ENCODE measurements at regions not wholly inside any gene's neighbourhood (a gene's known extent, or its start where the extent isn't known, plus 50 kb on each side); places are given as distances from the start of the nearest gene placed in this dataset.

DNA sequence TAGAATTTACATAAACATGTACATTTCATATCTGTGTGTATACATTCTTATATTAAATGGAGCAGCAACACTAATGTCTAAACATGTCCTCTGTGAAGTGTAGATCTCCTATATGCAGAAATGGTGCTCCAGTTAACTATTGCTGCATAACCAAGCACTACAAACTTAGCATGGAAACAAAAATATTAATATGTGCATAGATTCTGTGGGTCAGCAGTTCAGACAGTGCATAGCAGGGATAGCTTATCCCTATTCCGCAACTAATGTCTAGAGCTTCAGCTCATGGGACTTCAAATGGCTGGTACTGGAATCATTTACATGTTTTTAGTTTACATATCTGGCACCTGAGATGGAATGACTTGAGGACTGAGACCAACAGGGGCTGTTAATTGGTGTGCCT, 652.1 kb downstream of the TLE4 start:
- Mint-ChIP-seq H3K4me1 (ENCODE audit: low read depth) (no peaks in the 10 kb centered on the region), H3K36me3 (ENCODE audit: insufficient read depth) (no peaks in the 10 kb centered on the region), H3K4me3 (ENCODE audit: low read depth) (no peak overlapping the region), H3K27me3 (peaks cover 4% of the 10 kb centered on the region), H3K27ac (no peak overlapping the region), H3K9me3 (ENCODE audit: low read depth) (peaks cover 12% of the 10 kb centered on the region)
- DNase-seq (ENCODE audit: low spot score, unreplicated experiment): no peak
- TF ChIP-seq, protein P1, sequence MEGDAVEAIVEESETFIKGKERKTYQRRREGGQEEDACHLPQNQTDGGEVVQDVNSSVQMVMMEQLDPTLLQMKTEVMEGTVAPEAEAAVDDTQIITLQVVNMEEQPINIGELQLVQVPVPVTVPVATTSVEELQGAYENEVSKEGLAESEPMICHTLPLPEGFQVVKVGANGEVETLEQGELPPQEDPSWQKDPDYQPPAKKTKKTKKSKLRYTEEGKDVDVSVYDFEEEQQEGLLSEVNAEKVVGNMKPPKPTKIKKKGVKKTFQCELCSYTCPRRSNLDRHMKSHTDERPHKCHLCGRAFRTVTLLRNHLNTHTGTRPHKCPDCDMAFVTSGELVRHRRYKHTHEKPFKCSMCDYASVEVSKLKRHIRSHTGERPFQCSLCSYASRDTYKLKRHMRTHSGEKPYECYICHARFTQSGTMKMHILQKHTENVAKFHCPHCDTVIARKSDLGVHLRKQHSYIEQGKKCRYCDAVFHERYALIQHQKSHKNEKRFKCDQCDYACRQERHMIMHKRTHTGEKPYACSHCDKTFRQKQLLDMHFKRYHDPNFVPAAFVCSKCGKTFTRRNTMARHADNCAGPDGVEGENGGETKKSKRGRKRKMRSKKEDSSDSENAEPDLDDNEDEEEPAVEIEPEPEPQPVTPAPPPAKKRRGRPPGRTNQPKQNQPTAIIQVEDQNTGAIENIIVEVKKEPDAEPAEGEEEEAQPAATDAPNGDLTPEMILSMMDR (IDR thresholded peaks at IDR 0.05; ENCODE audit: unreplicated experiment): no peak

DNA sequence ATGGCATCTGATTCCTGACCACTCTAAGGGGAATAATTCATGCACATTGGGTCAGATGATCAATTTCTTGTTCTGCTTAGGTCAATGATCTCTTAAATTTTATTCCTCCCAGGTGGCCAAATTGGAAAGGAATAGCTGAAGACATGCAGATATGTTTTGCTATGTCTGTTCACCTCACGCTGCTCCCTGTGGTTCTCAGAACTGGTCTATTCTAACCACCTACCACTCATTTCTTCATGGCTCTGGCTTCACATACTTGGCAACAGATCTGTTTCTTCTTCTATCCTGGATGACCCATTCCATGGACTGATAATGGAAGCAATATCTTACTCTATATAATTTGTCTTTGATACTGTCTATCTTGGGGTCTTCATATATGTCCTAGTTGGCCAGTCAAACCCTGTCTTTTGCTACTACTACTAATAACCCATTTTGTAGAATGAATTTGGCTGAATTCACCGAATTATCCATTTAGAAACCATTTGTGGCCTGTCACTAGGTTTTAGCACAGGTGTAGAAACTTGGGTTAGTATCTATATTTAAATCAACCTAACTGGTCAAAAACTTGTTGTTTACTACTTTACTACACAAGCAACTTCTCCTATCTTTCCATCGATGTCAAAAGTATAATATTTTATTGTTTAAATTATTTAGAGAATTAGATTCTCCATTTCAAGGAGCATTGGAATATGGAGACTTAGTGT, 650.9 kb downstream of the TLE4 start:
- Mint-ChIP-seq H3K9me3 (ENCODE audit: low read depth) (peaks cover 12% of the 10 kb centered on the region), H3K36me3 (ENCODE audit: insufficient read depth) (no peaks in the 10 kb centered on the region), H3K4me3 (ENCODE audit: low read depth) (no peak overlapping the region), H3K27me3 (peaks cover 4% of the 10 kb centered on the region), H3K27ac (no peak overlapping the region), H3K4me1 (ENCODE audit: low read depth) (no peaks in the 10 kb centered on the region)
- TF ChIP-seq, protein P1 (IDR thresholded peaks at IDR 0.05; ENCODE audit: unreplicated experiment): no peak
- no peak for DNase-seq (ENCODE audit: low spot score, unreplicated experiment)

DNA sequence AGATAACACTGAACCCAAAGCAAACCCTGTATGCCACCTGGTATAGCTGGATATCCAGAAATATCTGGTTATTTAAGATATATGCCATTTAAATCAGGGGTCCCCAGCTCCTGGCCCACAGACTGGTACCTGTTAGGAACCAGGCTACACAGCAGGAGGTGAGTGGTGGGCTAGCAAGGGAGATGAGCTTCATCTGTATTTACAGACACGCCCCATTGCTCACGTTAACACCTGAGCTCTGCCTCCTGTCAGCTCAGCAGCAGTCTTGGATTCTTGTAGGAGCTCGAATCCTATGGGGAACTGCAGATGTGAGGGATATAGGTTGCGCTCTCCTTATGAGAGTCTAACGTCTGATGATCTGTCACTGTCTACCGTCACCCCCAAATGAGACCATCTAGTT, 646.6 kb downstream of the TLE4 start:
- Mint-ChIP-seq H3K27me3 (peaks cover 18% of the 10 kb centered on the region), H3K27ac (no peak overlapping the region), H3K4me1 (ENCODE audit: low read depth) (no peaks in the 10 kb centered on the region), H3K36me3 (ENCODE audit: insufficient read depth) (no peaks in the 10 kb centered on the region), H3K4me3 (ENCODE audit: low read depth) (no peak overlapping the region), H3K9me3 (ENCODE audit: low read depth) (no peaks in the 10 kb centered on the region)
- DNase-seq (ENCODE audit: low spot score, unreplicated experiment): no peak
- TF ChIP-seq, protein P1 (IDR thresholded peaks at IDR 0.05; ENCODE audit: unreplicated experiment): no peak

DNA sequence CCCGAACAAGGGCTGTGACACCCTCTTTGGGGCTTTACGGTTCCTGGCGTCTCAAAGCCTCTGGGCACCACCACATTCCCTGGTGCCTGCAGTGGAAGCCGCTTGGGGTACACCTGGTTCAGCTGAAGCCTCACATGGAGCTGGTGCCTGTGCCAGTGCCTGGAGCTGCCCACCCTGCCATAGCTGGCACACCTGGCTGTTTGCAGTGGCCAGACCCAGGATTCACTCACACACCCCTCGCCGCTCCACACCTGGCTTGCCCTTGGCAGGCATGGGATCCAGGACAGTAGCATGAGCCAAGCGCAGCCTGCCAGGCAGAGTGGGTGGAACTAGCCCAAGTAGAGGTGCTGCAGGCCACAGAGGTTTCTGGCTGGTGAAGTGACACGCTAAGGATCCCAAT, 641.8 kb downstream of the TLE4 start:
- Mint-ChIP-seq H3K4me1 (ENCODE audit: low read depth) (peaks cover 2% of the 10 kb centered on the region), H3K27me3 (peaks cover 23% of the 10 kb centered on the region), H3K36me3 (ENCODE audit: insufficient read depth) (no peaks in the 10 kb centered on the region), H3K4me3 (ENCODE audit: low read depth) (no peak overlapping the region), H3K9me3 (ENCODE audit: low read depth) (peaks cover 7% of the 10 kb centered on the region), H3K27ac (no peak overlapping the region)
- TF ChIP-seq, protein P1 (IDR thresholded peaks at IDR 0.05; ENCODE audit: unreplicated experiment): no peak
- no peak for DNase-seq (ENCODE audit: low spot score, unreplicated experiment)

DNA sequence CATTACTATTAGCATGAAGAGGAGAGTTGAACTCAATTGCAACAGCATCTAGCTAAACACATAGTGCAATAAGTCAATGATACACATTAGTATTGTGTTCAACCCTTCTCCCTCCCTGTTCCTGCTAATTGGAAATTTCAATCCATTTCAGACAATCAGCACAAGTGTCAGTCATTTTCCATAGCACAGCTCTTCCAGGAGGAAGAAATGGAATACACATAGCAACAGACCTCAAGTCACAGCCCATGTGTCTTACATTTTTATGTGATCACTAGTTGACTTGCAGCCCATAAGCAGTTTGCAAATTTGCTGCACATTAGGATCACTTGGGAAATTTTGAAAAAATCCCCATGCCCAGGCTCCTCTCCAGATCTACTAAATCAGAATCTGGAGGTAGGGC, 636.9 kb downstream of the TLE4 start:
- peaks cover 7% of the 10 kb centered on the region for H3K9me3 Mint-ChIP-seq (ENCODE audit: low read depth)
- H3K27ac Mint-ChIP-seq: no peak overlapping the region
- H3K4me3 Mint-ChIP-seq (ENCODE audit: low read depth): no peak overlapping the region
- peaks cover 13% of the 10 kb centered on the region for H3K4me1 Mint-ChIP-seq (ENCODE audit: low read depth)
- DNase-seq (ENCODE audit: low spot score, unreplicated experiment): no peak
- peaks cover 9% of the 10 kb centered on the region for H3K27me3 Mint-ChIP-seq
- TF ChIP-seq, protein P1 (IDR thresholded peaks at IDR 0.05; ENCODE audit: unreplicated experiment): no peak
- no peaks in the 10 kb centered on the region for H3K36me3 Mint-ChIP-seq (ENCODE audit: insufficient read depth)

Data from progenitor cell of endocrine pancreas (in vitro differentiated cells).